ENCODE measurements at regions not wholly inside any gene's neighbourhood (a gene's known extent, or its start where the extent isn't known, plus 50 kb on each side); places are given as distances from the start of the nearest gene placed in this dataset.

DNA sequence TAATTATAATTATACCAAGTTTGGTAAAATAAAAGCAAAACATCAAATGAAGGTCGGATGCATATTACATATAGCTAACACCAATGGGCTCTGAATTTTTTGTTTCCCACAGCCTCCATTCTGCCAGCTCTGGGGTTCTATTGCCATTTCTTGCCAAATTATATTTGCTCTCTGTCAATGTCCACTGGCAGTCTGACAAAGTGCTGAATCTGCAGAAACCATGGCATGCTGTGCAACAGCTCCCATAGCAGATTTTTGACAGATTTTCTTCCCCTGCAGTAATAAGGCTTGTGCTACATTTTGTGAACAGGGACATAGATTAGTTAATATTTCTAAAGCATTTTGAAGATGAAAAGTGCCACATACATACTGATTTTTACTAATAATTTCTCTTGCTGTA, 1102.1 kb downstream of the DIAPH3 start:
- TF ChIP-seq TAF1 (IDR thresholded peaks at IDR 0.05; ENCODE audit: borderline replicate concordance, insufficient read depth, low read length) (no peak), SIN3A (IDR thresholded peaks at IDR 0.05; ENCODE audit: borderline replicate concordance, insufficient read depth, low read length) (no peak), POLR2AphosphoS5 (IDR thresholded peaks at IDR 0.05; ENCODE audit: low read depth, low read length) (no peak), FOXP2 (optimal IDR thresholded peaks at IDR 0.05; ENCODE audit: borderline replicate concordance, extremely low read depth, extremely low read length, insufficient read depth) (no peak)
- TF ChIP-seq, protein P1, sequence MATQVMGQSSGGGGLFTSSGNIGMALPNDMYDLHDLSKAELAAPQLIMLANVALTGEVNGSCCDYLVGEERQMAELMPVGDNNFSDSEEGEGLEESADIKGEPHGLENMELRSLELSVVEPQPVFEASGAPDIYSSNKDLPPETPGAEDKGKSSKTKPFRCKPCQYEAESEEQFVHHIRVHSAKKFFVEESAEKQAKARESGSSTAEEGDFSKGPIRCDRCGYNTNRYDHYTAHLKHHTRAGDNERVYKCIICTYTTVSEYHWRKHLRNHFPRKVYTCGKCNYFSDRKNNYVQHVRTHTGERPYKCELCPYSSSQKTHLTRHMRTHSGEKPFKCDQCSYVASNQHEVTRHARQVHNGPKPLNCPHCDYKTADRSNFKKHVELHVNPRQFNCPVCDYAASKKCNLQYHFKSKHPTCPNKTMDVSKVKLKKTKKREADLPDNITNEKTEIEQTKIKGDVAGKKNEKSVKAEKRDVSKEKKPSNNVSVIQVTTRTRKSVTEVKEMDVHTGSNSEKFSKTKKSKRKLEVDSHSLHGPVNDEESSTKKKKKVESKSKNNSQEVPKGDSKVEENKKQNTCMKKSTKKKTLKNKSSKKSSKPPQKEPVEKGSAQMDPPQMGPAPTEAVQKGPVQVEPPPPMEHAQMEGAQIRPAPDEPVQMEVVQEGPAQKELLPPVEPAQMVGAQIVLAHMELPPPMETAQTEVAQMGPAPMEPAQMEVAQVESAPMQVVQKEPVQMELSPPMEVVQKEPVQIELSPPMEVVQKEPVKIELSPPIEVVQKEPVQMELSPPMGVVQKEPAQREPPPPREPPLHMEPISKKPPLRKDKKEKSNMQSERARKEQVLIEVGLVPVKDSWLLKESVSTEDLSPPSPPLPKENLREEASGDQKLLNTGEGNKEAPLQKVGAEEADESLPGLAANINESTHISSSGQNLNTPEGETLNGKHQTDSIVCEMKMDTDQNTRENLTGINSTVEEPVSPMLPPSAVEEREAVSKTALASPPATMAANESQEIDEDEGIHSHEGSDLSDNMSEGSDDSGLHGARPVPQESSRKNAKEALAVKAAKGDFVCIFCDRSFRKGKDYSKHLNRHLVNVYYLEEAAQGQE (IDR thresholded peaks at IDR 0.05; ENCODE audit: insufficient read depth in 1 of 2, low read depth in 2 of 2, low read length in 2 of 2), result no peak

DNA sequence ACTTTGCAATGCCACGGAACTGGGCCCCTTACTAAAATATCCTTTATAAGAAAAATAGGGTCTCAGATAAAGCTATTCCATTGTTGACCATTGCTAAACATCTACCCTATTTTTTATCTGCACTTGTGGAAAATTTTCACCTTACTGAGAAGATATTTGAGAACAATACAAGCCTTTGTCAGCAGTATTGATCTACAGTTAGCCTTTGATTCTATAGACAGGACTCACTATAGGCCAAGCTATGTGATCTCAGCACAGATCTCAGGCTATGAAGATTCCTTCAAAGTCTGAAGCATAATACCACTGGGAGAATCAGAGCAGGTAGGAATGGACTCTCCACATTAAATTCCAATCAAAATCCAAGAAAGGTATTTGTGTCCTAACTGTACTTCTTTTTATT, 1099.7 kb downstream of the DIAPH3 start:
- TF ChIP-seq, protein P1 (IDR thresholded peaks at IDR 0.05; ENCODE audit: insufficient read depth in 1 of 2, low read depth in 2 of 2, low read length in 2 of 2), result no peak
- TF ChIP-seq FOXP2 (optimal IDR thresholded peaks at IDR 0.05; ENCODE audit: borderline replicate concordance, extremely low read depth, extremely low read length, insufficient read depth) (no peak), POLR2AphosphoS5 (IDR thresholded peaks at IDR 0.05; ENCODE audit: low read depth, low read length) (no peak), TAF1 (IDR thresholded peaks at IDR 0.05; ENCODE audit: borderline replicate concordance, insufficient read depth, low read length) (no peak), SIN3A (IDR thresholded peaks at IDR 0.05; ENCODE audit: borderline replicate concordance, insufficient read depth, low read length) (no peak)

DNA sequence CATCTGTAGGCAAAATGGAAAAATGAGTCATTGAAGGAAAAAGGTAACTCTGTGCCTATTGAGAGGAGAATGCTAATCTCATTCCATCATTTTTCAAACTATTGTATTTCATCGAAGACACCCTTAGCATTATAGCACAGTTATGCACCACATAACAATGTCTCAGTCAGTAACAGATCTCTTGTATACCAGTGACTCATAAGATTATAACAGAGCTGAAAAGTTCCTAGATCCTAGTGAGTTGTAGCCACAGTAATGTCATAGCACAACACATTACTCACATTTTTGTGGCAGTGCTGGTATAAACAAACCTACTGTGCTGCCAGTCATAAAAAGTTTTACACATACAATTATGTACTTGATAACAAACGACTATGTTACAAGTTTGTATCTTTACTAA, 1077.6 kb downstream of the DIAPH3 start:
- TF ChIP-seq SIN3A (IDR thresholded peaks at IDR 0.05; ENCODE audit: borderline replicate concordance, insufficient read depth, low read length) (no peak), TAF1 (IDR thresholded peaks at IDR 0.05; ENCODE audit: borderline replicate concordance, insufficient read depth, low read length) (no peak), POLR2AphosphoS5 (IDR thresholded peaks at IDR 0.05; ENCODE audit: low read depth, low read length) (no peak), FOXP2 (optimal IDR thresholded peaks at IDR 0.05; ENCODE audit: borderline replicate concordance, extremely low read depth, extremely low read length, insufficient read depth) (no peak)
- TF ChIP-seq, protein P1 (IDR thresholded peaks at IDR 0.05; ENCODE audit: insufficient read depth in 1 of 2, low read depth in 2 of 2, low read length in 2 of 2), result no peak

GRCh38 chr13:59088716-59089115, 1075.0 kb downstream of the DIAPH3 start:
- TF ChIP-seq POLR2AphosphoS5 (IDR thresholded peaks at IDR 0.05; ENCODE audit: low read depth, low read length), result no peak
- no peak for TF ChIP-seq TAF1 (IDR thresholded peaks at IDR 0.05; ENCODE audit: borderline replicate concordance, insufficient read depth, low read length)

DNA sequence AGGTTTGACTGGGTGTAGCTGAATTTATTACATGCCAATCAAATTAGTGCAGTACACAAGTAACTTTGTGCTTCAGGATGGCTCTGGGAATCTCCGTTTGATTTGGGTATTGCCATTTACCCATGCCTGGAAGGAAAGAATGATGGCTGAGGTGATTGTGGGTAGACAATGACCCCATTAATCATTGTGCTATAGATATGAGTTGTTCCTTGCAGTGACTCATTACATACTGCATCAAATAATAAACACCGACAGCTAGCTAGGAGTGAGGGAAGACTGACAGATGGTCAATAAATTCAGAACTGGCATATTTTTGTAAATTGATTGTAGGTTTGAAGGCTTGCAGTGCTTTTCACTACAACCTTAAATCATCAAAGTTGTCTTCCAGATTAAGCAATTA, 1069.5 kb downstream of the DIAPH3 start:
- no peak for TF ChIP-seq POLR2AphosphoS5 (IDR thresholded peaks at IDR 0.05; ENCODE audit: low read depth, low read length)
- TF ChIP-seq, protein P1 (IDR thresholded peaks at IDR 0.05; ENCODE audit: insufficient read depth in 1 of 2, low read depth in 2 of 2, low read length in 2 of 2), result no peak
- TF ChIP-seq SIN3A (IDR thresholded peaks at IDR 0.05; ENCODE audit: borderline replicate concordance, insufficient read depth, low read length), result no peak
- no peak for TF ChIP-seq FOXP2 (optimal IDR thresholded peaks at IDR 0.05; ENCODE audit: borderline replicate concordance, extremely low read depth, extremely low read length, insufficient read depth)
- TF ChIP-seq TAF1 (IDR thresholded peaks at IDR 0.05; ENCODE audit: borderline replicate concordance, insufficient read depth, low read length), result no peak
